ENCODE measurements at regions not wholly inside any gene's neighbourhood (a gene's known extent, or its start where the extent isn't known, plus 50 kb on each side); places are given as distances from the start of the nearest gene placed in this dataset.

DNA sequence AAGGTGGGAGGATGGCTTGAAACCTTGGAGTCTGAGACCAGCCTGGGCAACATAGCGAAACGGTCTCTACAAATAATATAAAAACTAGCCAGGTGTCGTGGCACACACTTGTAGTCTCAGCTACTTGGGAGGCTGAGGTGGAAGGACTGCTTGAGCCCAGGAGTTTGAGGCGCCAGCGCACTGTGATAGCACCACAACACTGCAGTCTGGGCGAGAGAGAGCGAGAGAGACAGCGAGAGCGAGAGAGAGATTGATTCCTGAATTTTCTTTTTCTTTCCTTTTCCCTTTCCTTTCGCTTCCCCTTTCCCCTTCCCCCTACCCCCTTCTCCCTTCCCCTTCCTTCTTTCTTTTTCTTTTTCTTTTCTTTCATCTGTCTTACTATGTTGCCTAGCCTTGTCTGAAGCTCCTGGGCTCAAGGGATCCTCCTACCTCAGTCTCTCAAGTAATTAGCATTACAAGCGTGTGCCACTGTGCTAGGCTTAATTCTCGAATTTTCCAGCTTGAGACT, 162.4 kb upstream of the ZBED5 start:
- Mint-ChIP-seq H3K9me3 (no peaks in the 10 kb centered on the region), H3K36me3 (ENCODE audit: low read depth) (no peaks in the 10 kb centered on the region), H3K27me3 (ENCODE audit: low read depth) (peaks cover 6% of the 10 kb centered on the region), H3K4me3 (no peak overlapping the region), H3K27ac (no peak overlapping the region), H3K4me1 (ENCODE audit: low read depth) (no peaks in the 10 kb centered on the region)

DNA sequence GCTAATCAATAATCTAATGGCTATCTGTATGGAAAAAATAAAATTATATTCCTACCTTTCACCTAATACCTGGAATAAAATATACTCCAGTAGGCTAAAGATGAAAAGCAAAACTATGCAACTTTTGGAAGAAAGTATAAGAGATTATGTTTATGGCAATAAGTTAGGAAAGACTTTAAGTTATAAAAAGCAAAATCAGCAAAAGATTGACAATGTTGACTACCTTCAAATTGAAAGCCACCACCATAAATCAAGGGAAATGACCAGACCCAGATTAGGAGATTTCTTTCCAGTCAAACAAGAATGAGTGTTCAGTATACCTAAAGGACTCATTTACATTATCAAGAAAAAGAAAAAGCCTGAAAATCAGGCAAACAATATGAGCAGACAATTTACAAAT, 159.1 kb upstream of the ZBED5 start:
- Mint-ChIP-seq H3K27me3 (ENCODE audit: low read depth) (peaks cover 7% of the 10 kb centered on the region), H3K36me3 (ENCODE audit: low read depth) (no peaks in the 10 kb centered on the region), H3K27ac (no peak overlapping the region), H3K9me3 (no peaks in the 10 kb centered on the region), H3K4me1 (ENCODE audit: low read depth) (no peaks in the 10 kb centered on the region), H3K4me3 (no peak overlapping the region)

DNA sequence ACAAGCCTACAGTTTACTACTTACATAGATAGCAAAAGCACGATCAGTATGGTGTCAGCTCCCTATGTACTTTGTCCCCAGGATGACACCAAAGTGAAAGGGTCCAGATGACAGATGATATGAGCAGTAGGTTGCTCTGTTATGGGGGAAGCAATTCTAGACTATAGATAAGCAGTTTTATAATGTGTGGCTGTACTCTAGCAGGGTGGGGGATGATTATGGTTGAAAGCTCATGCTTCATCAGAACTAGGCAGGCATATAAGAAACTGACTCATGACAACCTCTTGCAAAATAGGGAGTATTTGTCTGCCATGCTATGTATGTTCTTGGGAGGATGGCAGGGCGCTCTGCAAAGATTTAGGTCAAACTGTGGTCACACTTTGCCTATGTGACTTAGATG, 158.2 kb upstream of the ZBED5 start:
- Mint-ChIP-seq H3K27me3 (ENCODE audit: low read depth) (peaks cover 14% of the 10 kb centered on the region), H3K4me1 (ENCODE audit: low read depth) (no peaks in the 10 kb centered on the region), H3K36me3 (ENCODE audit: low read depth) (no peaks in the 10 kb centered on the region), H3K27ac (no peak overlapping the region), H3K9me3 (no peaks in the 10 kb centered on the region), H3K4me3 (no peak overlapping the region)

DNA sequence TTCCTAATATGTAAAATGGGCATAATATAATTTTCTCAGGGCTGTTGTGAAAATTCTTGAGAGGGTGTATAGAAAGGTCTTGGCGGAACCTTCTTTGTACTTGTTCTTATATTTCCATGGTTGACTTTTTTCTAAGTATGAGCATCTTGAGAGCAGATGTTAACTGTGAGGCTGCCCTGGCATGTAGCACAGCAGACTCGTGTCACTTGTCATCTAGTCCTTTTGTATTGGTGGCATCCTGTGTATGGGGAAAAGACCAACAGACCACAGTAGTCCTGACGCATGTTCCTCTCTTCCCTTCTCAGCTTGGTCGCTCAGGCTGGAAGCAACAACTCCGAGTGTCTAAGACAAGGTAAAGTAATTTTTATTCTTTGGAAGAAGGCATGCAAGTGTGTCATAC, 153.8 kb upstream of the ZBED5 start:
- H3K27me3 Mint-ChIP-seq (ENCODE audit: low read depth): peaks cover 39% of the 10 kb centered on the region
- H3K4me1 Mint-ChIP-seq (ENCODE audit: low read depth): no peaks in the 10 kb centered on the region
- H3K9me3 Mint-ChIP-seq: no peaks in the 10 kb centered on the region
- no peak overlapping the region for H3K4me3 Mint-ChIP-seq
- no peaks in the 10 kb centered on the region for H3K36me3 Mint-ChIP-seq (ENCODE audit: low read depth)
- H3K27ac Mint-ChIP-seq: no peak overlapping the region

DNA sequence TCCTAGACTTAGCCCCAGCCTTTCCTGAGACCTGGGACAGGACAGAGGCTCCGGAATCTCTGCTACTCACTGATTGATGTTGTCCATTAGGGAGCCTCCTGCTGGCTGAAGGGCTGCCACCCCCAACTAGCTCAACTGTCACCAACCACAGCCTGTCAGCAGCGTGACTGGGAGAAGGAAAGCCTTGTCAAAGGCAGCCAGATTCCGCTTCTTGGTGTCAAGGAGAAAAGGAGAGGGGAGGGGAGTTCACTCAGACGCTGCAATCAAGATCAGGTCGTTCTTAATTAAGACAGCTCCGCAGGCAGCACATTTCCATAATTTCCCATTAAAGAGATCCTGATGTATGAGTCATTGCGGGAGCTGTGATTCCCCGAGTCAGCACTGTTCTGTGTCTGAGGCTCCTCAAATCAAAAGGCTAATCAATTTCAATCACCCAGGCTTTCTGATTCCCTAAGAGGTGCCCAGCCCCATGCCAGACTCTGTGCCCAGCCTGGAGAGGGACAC, 152.8 kb upstream of the ZBED5 start:
- Mint-ChIP-seq H3K4me1 (ENCODE audit: low read depth) (no peaks in the 10 kb centered on the region), H3K4me3 (no peak overlapping the region), H3K36me3 (ENCODE audit: low read depth) (no peaks in the 10 kb centered on the region), H3K9me3 (no peaks in the 10 kb centered on the region), H3K27ac (no peak overlapping the region), H3K27me3 (ENCODE audit: low read depth) (peaks cover 41% of the 10 kb centered on the region)

DNA sequence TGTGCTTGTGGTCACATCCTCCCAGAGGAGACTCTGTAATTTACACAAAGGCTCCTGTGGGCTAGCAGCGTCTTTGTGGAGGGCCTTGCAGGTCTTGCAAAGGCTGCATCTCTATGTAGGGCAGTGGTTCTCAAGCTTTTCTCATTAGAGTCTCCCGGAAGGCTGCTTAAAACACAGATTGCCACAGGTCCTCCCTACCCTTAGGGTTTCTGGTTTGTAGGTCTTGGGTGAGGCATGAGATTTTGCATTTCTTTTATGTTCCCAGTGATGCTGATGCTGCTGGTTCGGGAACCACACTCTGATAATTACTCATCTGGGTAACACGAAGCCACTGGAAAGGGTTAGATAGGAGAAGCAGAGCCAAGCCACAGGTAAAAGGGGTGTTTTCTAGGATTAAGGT, 151.3 kb upstream of the ZBED5 start:
- Mint-ChIP-seq H3K27ac (no peak overlapping the region), H3K4me1 (ENCODE audit: low read depth) (no peaks in the 10 kb centered on the region), H3K4me3 (no peak overlapping the region), H3K27me3 (ENCODE audit: low read depth) (peaks cover 49% of the 10 kb centered on the region), H3K9me3 (no peaks in the 10 kb centered on the region), H3K36me3 (ENCODE audit: low read depth) (no peaks in the 10 kb centered on the region)

DNA sequence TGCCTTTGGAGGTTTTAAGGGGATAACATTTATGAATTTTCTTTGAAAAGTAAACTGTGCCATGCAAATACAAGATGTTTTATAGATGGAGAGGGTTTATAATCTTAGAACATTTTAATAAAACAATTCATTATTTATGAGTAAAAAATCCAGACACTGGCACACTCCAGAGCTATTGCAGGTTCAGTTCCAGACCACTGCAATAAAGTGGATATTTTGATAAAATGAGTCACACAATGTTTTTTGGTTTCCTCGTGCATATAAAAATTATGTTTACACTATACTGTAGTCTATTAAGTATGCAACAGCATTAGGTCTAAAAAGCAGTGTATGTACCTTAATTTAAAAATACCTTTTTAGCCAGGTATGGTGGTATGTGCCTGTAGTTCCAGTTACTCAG, 146.2 kb upstream of the ZBED5 start:
- H3K27me3 Mint-ChIP-seq (ENCODE audit: low read depth): peaks cover 36% of the 10 kb centered on the region
- no peaks in the 10 kb centered on the region for H3K36me3 Mint-ChIP-seq (ENCODE audit: low read depth)
- no peaks in the 10 kb centered on the region for H3K4me1 Mint-ChIP-seq (ENCODE audit: low read depth)
- no peaks in the 10 kb centered on the region for H3K9me3 Mint-ChIP-seq
- H3K4me3 Mint-ChIP-seq: no peak overlapping the region
- no peak overlapping the region for H3K27ac Mint-ChIP-seq

DNA sequence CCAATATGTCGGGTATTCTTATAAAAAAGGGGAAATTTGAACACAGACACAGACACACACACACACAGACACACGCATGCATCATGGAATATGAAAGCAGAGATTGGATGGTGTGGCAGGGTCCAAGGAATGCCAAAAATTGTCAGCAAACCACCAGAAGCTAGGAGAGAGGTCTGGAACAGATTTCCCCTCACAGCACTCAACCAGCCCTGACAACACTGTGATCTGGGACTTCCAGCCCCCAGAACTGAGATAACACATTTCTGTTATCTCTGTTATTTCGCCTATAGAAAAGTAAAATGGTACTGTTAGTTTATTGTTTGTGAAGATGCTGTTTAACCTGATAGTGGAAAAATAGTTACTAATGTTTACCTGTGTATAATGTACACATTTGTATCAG, 145.4 kb upstream of the ZBED5 start:
- peaks cover 35% of the 10 kb centered on the region for H3K27me3 Mint-ChIP-seq (ENCODE audit: low read depth)

DNA sequence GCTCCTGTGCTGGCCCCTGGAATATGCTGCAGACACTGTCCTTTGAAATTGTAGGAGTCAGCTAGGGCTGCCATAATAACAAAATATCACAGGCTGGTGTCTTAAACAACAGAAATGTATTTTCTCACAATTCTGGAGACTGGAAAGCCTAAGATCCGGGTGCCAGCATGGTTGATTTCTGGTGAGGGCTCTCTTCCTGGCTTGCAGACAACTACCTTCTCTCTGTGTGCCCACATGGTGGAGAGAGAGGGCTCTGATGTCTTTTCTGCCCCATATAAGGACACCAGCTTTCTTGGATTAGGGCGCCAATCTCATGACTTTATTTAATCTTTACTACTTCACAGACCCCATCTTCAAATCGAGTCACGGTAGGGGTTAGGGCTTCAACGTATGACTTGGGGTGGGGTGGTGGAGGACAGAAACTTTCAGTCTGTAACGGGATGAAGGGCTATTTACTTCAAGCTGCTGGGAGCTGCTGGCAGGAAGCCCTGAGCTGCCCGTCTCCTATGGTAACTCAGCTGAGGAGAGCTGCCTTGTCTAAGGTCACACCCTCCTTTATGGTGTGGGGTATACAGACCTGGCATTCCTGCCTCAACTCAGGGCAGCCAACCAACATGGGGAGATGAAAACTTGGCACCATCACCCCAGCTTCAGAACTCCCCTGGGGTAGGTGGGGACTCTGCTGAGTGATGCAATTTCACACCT, 142.9 kb upstream of the ZBED5 start:
- Mint-ChIP-seq H3K27me3 (ENCODE audit: low read depth) (peaks cover 30% of the 10 kb centered on the region), H3K9me3 (no peaks in the 10 kb centered on the region), H3K4me3 (no peak overlapping the region), H3K36me3 (ENCODE audit: low read depth) (no peaks in the 10 kb centered on the region), H3K4me1 (ENCODE audit: low read depth) (no peaks in the 10 kb centered on the region), H3K27ac (no peak overlapping the region)

More for the DNA sequence above, 145.4 kb upstream of the ZBED5 start:
- Mint-ChIP-seq H3K9me3 (no peaks in the 10 kb centered on the region), H3K27ac (no peak overlapping the region), H3K4me3 (no peak overlapping the region), H3K4me1 (ENCODE audit: low read depth) (no peaks in the 10 kb centered on the region), H3K36me3 (ENCODE audit: low read depth) (no peaks in the 10 kb centered on the region)

DNA sequence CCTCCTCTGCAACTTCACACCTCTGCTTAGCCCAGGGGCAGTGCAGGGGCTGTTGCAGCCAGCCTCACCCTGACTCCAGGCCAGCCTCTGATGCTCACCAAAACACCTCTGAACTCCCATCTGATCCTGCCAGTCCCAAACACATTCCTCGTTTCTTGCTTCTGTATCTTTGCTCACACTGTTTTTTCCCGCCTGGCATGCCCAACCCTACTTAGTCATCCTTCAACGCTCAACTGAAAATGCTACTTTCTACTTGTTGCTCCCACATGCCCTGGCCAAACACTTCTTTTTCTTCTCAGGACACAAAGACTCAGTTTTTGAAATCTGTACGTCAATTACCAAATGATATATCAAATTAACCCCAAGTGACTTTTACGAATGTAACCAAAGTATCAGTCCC, 140.8 kb upstream of the ZBED5 start:
- no peaks in the 10 kb centered on the region for H3K4me1 Mint-ChIP-seq (ENCODE audit: low read depth)
- H3K4me3 Mint-ChIP-seq: no peak overlapping the region
- H3K27ac Mint-ChIP-seq: no peak overlapping the region
- H3K27me3 Mint-ChIP-seq (ENCODE audit: low read depth): peaks cover 17% of the 10 kb centered on the region
- H3K9me3 Mint-ChIP-seq: no peaks in the 10 kb centered on the region
- no peaks in the 10 kb centered on the region for H3K36me3 Mint-ChIP-seq (ENCODE audit: low read depth)

DNA sequence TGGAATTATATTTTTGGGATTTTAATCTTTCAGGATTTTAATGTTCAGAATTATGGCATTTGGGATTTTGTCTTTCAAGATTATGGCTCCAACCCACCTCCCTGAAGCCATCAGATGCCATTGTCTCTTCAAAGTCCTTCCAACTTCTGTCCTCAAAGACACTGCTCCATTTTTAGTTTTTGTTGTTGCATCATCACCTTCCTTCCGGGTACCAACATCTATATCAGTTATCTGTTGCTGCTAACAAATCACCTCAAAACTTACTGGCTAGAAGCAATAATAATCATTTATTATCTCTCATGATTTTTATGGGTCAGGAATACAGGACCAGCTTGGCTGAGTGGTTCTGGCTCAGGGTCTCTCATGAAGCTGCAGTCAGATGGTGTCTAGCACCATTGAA, 138.8 kb upstream of the ZBED5 start:
- Mint-ChIP-seq H3K27ac (no peak overlapping the region), H3K27me3 (ENCODE audit: low read depth) (peaks cover 8% of the 10 kb centered on the region), H3K9me3 (no peaks in the 10 kb centered on the region), H3K36me3 (ENCODE audit: low read depth) (no peaks in the 10 kb centered on the region), H3K4me3 (no peak overlapping the region), H3K4me1 (ENCODE audit: low read depth) (no peaks in the 10 kb centered on the region)

DNA sequence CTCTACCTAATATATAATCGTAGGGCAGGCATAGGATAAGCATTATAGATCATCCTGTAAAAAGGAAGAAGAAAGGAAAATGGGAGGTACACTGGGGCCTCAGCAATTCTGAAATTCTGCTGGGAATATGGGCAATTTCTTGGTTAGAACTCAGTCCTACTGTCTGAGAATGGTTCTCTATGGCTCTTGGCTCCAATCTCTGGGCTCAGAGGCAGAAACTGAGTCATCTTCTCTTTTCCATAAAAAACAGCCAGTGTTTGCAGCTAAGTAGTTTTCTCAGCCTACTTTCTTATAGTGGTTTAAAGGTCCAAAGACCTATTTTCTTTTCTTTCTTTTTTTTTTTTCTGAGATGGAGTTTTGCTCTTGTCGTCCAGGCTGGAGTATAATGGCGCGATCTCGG, 135.8 kb upstream of the ZBED5 start:
- Mint-ChIP-seq H3K9me3 (no peaks in the 10 kb centered on the region), H3K4me3 (no peak overlapping the region), H3K27ac (no peak overlapping the region), H3K4me1 (ENCODE audit: low read depth) (no peaks in the 10 kb centered on the region), H3K27me3 (ENCODE audit: low read depth) (peaks cover 5% of the 10 kb centered on the region), H3K36me3 (ENCODE audit: low read depth) (no peaks in the 10 kb centered on the region)

DNA sequence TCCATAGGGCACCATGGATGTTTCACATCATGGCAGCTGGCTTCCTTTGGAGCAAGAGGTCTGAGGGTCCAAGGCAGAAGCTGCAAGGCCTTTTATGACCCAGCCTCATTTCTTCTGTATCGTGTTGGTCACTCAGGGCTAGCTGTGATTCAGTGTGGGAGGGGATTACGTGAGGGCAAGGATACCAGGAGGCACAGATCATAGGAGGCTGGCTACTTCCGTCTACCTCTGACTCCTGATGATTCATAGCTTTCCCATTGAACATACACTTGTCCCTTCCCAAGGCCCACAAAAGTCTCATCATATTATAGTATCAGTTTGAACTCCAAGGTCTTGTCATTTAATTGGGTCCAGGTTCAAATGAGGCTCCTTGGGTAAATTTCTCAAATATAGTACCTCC, 135.3 kb upstream of the ZBED5 start:
- no peaks in the 10 kb centered on the region for H3K9me3 Mint-ChIP-seq
- H3K36me3 Mint-ChIP-seq (ENCODE audit: low read depth): no peaks in the 10 kb centered on the region
- peaks cover 5% of the 10 kb centered on the region for H3K27me3 Mint-ChIP-seq (ENCODE audit: low read depth)
- no peak overlapping the region for H3K4me3 Mint-ChIP-seq
- H3K27ac Mint-ChIP-seq: no peak overlapping the region
- H3K4me1 Mint-ChIP-seq (ENCODE audit: low read depth): no peaks in the 10 kb centered on the region

DNA sequence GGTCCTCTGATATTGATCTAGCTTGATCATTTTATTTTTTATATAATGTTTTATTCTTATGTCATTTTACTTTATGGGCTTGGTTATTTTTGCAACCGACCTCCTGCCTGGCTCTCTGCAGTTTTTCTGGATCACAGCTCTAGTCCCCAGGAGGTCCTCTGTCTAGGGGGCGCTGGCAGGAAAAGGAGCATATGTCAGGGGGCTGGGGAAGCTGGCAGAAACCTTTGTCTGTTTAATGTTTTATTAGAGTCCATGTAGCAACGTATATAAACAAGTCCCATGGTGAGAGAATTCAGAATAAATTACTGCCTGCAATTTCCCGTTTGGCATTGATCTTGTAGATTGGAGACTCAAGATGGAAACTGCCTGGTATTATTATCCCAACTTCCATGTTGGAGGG, 133.5 kb upstream of the ZBED5 start:
- Mint-ChIP-seq H3K4me3 (no peak overlapping the region), H3K36me3 (ENCODE audit: low read depth) (no peaks in the 10 kb centered on the region), H3K27ac (no peak overlapping the region), H3K27me3 (ENCODE audit: low read depth) (peaks cover 4% of the 10 kb centered on the region), H3K9me3 (no peaks in the 10 kb centered on the region), H3K4me1 (ENCODE audit: low read depth) (no peaks in the 10 kb centered on the region)

DNA sequence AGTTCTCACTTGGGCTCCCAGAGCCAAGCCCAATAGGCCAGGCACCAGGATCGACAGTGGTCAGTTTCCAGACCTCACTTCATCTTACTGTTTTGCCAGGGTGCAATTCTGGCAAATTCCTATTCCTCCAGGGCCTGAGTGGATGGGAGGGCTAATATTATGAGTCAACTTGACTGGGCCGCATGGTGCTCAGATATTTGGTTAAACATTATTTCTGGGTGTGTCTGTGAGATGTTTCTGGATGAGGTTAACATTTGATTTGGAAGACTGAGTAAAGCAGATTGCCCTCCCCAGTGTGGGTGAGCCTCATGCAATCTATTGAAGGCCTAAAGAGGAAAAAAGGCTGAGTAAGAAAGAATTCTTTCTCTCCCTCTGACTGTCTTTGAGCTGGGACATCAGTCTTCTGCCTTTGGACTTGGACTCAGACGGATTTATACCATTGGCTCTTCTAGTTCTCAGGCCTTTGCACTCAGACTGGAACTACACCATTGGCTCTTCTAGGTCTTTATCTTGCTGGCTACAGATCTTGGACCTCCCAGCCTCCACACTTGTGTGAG, 132.9 kb upstream of the ZBED5 start:
- Mint-ChIP-seq H3K27me3 (ENCODE audit: low read depth) (peaks cover 4% of the 10 kb centered on the region), H3K27ac (no peak overlapping the region), H3K4me1 (ENCODE audit: low read depth) (no peaks in the 10 kb centered on the region), H3K9me3 (no peaks in the 10 kb centered on the region), H3K4me3 (no peak overlapping the region), H3K36me3 (ENCODE audit: low read depth) (no peaks in the 10 kb centered on the region)
